Activated naive CD8-positive, alpha-beta T cell treated with anti-CD3 and anti-CD28 coated beads, Interleukin-2, amount 10 ng/mL, durations not matched to agents 7 days and 5 days (primary cell): ENCODE measurements at regions not wholly inside any gene's neighbourhood (a gene's known extent, or its start where the extent isn't known, plus 50 kb on each side); places are given as distances from the start of the nearest gene placed in this dataset.
"Not testable (repeated sequence)": the region's sequence is repeated elsewhere in the genome, so short reads cannot be mapped to it uniquely, and the experiment has no call there.

Source experiments
- ATAC-seq: fragments of 150-1000 bp; cut with Tn5 transposase; one replicate; pipeline ENCODE4 v1.10.0; 2021; ENCODE audit warnings: low read depth, moderate library complexity
- POLR2A ChIA-PET: fragments of 350-600 bp; sonication (Branson Sonifier 250); formaldehyde crosslinking; loops from one replicate; lab custom pipeline; 2021; ENCODE audit warnings: antibody characterized with exemption; lab: Charles Lee
- DNase-seq: peaks from one replicate; pipeline ENCODE4 v3.0.0; 2021
- H3K27ac Mint-ChIP-seq: one replicate; pipeline ENCODE4 v1.8.0; 2022; ENCODE audit warnings: mild to moderate bottlenecking, mixed read lengths
- H3K27me3 Mint-ChIP-seq: one replicate; pipeline ENCODE4 v1.8.0; 2022; ENCODE audit warnings: mild to moderate bottlenecking, moderate library complexity, mixed read lengths
- H3K36me3 Mint-ChIP-seq: one replicate; pipeline ENCODE4 v1.8.0; 2021; ENCODE audit warnings: mild to moderate bottlenecking, mixed read lengths
- H3K4me1 Mint-ChIP-seq: one replicate; pipeline ENCODE4 v1.8.0; 2021; ENCODE audit warnings: mixed read lengths
- H3K4me3 Mint-ChIP-seq: one replicate; pipeline ENCODE4 v1.8.0; 2022; ENCODE audit warnings: mild to moderate bottlenecking, moderate library complexity, mixed read lengths
- H3K9me3 Mint-ChIP-seq: one replicate; pipeline ENCODE4 v1.8.0; 2021; ENCODE audit warnings: mixed read lengths

GRCh38 chr6:81932448-81932847, 180.0 kb upstream of the TENT5A start:
- H3K4me3 Mint-ChIP-seq, DNase-seq, H3K4me1 Mint-ChIP-seq, POLR2A ChIA-PET, H3K27me3 Mint-ChIP-seq, ATAC-seq, H3K27ac Mint-ChIP-seq, H3K9me3 Mint-ChIP-seq, H3K36me3 Mint-ChIP-seq: not testable (repeated sequence)

- POLR2A ChIA-PET: no interaction called here
- ATAC-seq: no peak
- Mint-ChIP-seq H3K36me3 (no peaks in the 10 kb centered on the region), H3K27me3 (no peaks in the 10 kb centered on the region), H3K4me3 (no peak overlapping the region), H3K9me3 (peaks cover 1% of the 10 kb centered on the region), H3K27ac (no peak overlapping the region), H3K4me1 (no peaks in the 10 kb centered on the region)
- no peak for DNase-seq
Measured at GRCh38 chr6:81929828-81930227, 177.3 kb upstream of the TENT5A start.

DNA sequence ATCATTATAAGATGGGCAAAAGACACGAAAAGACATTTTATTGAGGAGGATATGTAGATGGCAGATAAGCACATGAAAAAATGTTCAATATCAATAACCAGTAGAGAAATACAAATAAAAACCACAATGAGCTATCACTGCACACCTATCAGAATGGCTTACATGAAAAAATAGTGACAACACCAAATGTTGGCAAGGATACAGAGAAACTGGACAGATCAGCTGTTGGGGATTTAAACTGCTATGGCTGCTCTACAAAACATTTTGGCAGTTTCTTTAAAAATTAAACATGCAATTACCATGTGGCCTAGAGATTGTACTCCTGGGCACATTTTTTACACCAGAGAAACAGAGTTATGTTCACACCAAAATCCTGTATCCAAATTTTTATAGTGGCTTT, 172.7 kb upstream of the TENT5A start:
- H3K27ac Mint-ChIP-seq: no peak overlapping the region
- POLR2A ChIA-PET: no interaction called here
- no peaks in the 10 kb centered on the region for H3K9me3 Mint-ChIP-seq
- no peak for ATAC-seq
- H3K36me3 Mint-ChIP-seq: no peaks in the 10 kb centered on the region
- H3K4me3 Mint-ChIP-seq: no peak overlapping the region
- no peaks in the 10 kb centered on the region for H3K27me3 Mint-ChIP-seq
- DNase-seq: no peak
- no peaks in the 10 kb centered on the region for H3K4me1 Mint-ChIP-seq

- H3K27me3 Mint-ChIP-seq: no peaks in the 10 kb centered on the region
- H3K4me1 Mint-ChIP-seq: no peaks in the 10 kb centered on the region
- ATAC-seq (no peak), DNase-seq (no peak)
- POLR2A ChIA-PET: no interaction called here
- no peak overlapping the region for H3K4me3 Mint-ChIP-seq
- no peak overlapping the region for H3K27ac Mint-ChIP-seq
- no peaks in the 10 kb centered on the region for H3K9me3 Mint-ChIP-seq
- no peaks in the 10 kb centered on the region for H3K36me3 Mint-ChIP-seq
Measured at GRCh38 chr6:81909981-81910900, 157.8 kb upstream of the TENT5A start.

GRCh38 chr6:81909162-81909561, 156.7 kb upstream of the TENT5A start:
- Mint-ChIP-seq H3K36me3 (no peaks in the 10 kb centered on the region), H3K4me3 (no peak overlapping the region), H3K27ac (no peak overlapping the region), H3K27me3 (no peaks in the 10 kb centered on the region), H3K4me1 (no peaks in the 10 kb centered on the region), H3K9me3 (no peaks in the 10 kb centered on the region)
- ATAC-seq: no peak
- POLR2A ChIA-PET: no interaction called here
- DNase-seq: no peak

GRCh38 chr6:81906709-81907204, 154.3 kb upstream of the TENT5A start:
- DNase-seq (no peak), ATAC-seq (no peak)
- Mint-ChIP-seq H3K4me3 (no peak overlapping the region), H3K27ac (no peak overlapping the region), H3K4me1 (no peaks in the 10 kb centered on the region), H3K36me3 (no peaks in the 10 kb centered on the region), H3K9me3 (peaks cover 2% of the 10 kb centered on the region), H3K27me3 (no peaks in the 10 kb centered on the region)
- POLR2A ChIA-PET: no interaction called here

DNA sequence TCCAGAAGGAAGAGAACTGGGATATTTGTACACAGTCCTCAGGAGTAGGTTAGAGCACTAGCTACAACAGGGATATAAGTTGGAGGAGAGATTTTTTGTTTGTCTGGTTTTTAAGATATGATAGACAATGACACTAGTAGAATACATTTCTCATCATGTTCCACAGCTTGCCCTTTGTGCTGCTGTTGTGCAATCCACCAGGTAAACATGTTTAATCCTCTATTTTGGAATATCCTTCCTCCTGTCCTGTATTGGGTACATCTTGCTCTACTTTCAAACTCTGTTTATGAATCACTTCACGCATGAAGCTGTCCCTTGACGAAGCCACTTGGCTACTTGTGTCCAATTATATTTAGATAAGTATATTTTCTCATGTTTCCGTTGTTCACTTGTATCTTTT, 153.6 kb upstream of the TENT5A start:
- no peak for ATAC-seq
- peaks cover 2% of the 10 kb centered on the region for H3K9me3 Mint-ChIP-seq
- no peak overlapping the region for H3K4me3 Mint-ChIP-seq
- H3K27ac Mint-ChIP-seq: no peak overlapping the region
- POLR2A ChIA-PET: no interaction called here
- no peak for DNase-seq
- no peaks in the 10 kb centered on the region for H3K27me3 Mint-ChIP-seq
- no peaks in the 10 kb centered on the region for H3K36me3 Mint-ChIP-seq
- H3K4me1 Mint-ChIP-seq: no peaks in the 10 kb centered on the region

- H3K4me3 Mint-ChIP-seq: no peak overlapping the region
- H3K4me1 Mint-ChIP-seq: no peaks in the 10 kb centered on the region
- no peak for DNase-seq
- no peak for ATAC-seq
- no peak overlapping the region for H3K27ac Mint-ChIP-seq
- H3K36me3 Mint-ChIP-seq: no peaks in the 10 kb centered on the region
- peaks cover 2% of the 10 kb centered on the region for H3K9me3 Mint-ChIP-seq
- POLR2A ChIA-PET: no interaction called here
- H3K27me3 Mint-ChIP-seq: no peaks in the 10 kb centered on the region
Measured at GRCh38 chr6:81901551-81901966, 149.1 kb upstream of the TENT5A start.

DNA sequence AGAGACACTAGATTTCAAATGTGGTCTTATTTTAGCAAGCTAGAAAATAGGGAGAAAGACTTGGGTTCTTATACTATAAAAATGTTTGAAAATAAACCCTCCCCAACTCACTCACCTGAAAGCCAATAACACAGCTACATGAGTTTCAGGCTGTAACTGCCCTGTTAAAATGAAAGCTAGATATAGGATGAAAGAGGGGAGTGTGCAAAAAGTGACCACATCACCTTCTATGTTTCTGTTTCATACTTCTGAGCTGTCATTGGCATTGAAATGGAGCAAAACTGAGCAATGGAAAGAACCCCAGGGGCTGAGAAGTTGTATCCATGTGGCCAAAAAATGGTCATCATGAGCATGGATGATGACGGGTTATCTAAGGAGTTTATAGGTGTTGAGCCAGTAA, 148.1 kb upstream of the TENT5A start:
- ATAC-seq: no peak
- Mint-ChIP-seq H3K27ac (no peak overlapping the region), H3K27me3 (no peaks in the 10 kb centered on the region), H3K9me3 (peaks cover 2% of the 10 kb centered on the region), H3K4me3 (no peak overlapping the region), H3K36me3 (no peaks in the 10 kb centered on the region), H3K4me1 (no peaks in the 10 kb centered on the region)
- DNase-seq: no peak
- POLR2A ChIA-PET: no interaction called here

DNA sequence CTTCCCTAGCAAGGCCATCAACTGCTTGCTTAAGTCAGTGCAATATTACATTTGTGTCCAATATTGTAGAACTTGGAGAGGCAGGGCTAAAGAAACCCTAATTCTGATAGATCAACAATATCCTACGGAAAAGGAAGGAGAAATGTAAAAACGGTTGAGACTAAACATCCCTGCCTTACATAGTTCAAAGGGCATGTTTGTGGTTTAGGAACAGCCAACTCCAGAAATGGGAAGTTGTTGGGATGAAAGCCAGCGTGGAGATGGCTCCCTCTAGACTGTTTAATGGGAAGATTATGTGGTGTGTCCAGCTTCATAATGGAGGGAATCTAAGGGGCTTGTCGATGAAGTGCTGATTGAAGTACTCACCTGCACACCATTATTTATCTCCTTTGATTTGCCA, 145.3 kb upstream of the TENT5A start:
- Mint-ChIP-seq H3K27me3 (peaks cover 2% of the 10 kb centered on the region), H3K9me3 (peaks cover 2% of the 10 kb centered on the region)
- POLR2A ChIA-PET: no interaction called here

GRCh38 chr6:81896525-81897503, 144.3 kb upstream of the TENT5A start:
- no peaks in the 10 kb centered on the region for H3K9me3 Mint-ChIP-seq
- no peaks in the 10 kb centered on the region for H3K36me3 Mint-ChIP-seq
- H3K27me3 Mint-ChIP-seq: peaks cover 2% of the 10 kb centered on the region
- no peaks in the 10 kb centered on the region for H3K4me1 Mint-ChIP-seq
- ATAC-seq (no peak), DNase-seq (no peak)
- H3K4me3 Mint-ChIP-seq: no peak overlapping the region
- POLR2A ChIA-PET: no interaction called here
- no peak overlapping the region for H3K27ac Mint-ChIP-seq

More for the DNA sequence above, 145.3 kb upstream of the TENT5A start:
- DNase-seq: no peak
- ATAC-seq: no peak
- Mint-ChIP-seq H3K27ac (no peak overlapping the region), H3K4me1 (no peaks in the 10 kb centered on the region), H3K4me3 (no peak overlapping the region), H3K36me3 (no peaks in the 10 kb centered on the region)

- ATAC-seq: no peak
- Mint-ChIP-seq H3K27ac (no peak overlapping the region), H3K9me3 (no peaks in the 10 kb centered on the region), H3K4me3 (no peak overlapping the region), H3K4me1 (no peaks in the 10 kb centered on the region), H3K27me3 (peaks cover 2% of the 10 kb centered on the region), H3K36me3 (no peaks in the 10 kb centered on the region)
- POLR2A ChIA-PET: no interaction called here
- DNase-seq: no peak
Measured at GRCh38 chr6:81895511-81896185, 143.2 kb upstream of the TENT5A start.

DNA sequence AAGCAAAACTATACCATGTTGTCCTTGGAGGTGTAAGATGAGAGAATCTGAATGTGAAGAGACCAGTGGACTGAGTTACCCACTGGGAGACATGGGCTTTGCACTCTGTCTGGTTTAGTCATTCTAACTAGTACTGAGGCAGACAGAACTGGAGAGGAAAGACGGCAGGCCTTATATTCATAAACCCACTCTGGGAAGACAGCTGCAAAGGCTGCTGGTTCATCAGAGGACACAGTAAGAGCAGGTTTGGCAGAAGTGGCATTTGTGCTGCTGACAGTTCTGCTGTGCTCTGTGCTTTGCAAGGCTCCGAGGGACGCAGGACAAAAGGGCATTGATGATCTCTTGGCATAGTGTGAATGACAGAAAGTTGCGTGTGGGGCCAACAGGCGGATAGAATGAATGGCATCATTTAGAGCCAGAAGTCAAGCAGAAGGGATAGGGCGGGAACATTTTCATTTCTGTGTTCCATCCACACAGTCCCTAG, 142.3 kb upstream of the TENT5A start:
- Mint-ChIP-seq H3K4me3 (no peak overlapping the region), H3K36me3 (no peaks in the 10 kb centered on the region), H3K27me3 (peaks cover 2% of the 10 kb centered on the region), H3K27ac (no peak overlapping the region), H3K4me1 (no peaks in the 10 kb centered on the region), H3K9me3 (no peaks in the 10 kb centered on the region)
- DNase-seq: no peak
- POLR2A ChIA-PET: no interaction called here
- no peak for ATAC-seq
